Stimulated activated CD4-positive, alpha-beta T cell treated with anti-CD3 and anti-CD28 coated beads, Interleukin-1b, Interleukin-23, amount 100 ng/mL, for 48 hours (primary cell): ENCODE measurements at regions not wholly inside any gene's neighbourhood (a gene's known extent, or its start where the extent isn't known, plus 50 kb on each side); places are given as distances from the start of the nearest gene placed in this dataset.
"Not testable (repeated sequence)": the region's sequence is repeated elsewhere in the genome, so short reads cannot be mapped to it uniquely, and the experiment has no call there.

ENCODE experiments used
- DNase-seq: peaks from one replicate; pipeline ENCODE4 v3.0.0-alpha.2; 2020

GRCh38 chr14:53330441-53330840, 177.3 kb upstream of the DDHD1 start:
- DNase-seq, result no peak

- DNase-seq, result no peak
Measured at GRCh38 chr14:53328841-53329240, 175.7 kb upstream of the DDHD1 start.

GRCh38 chr14:53327716-53328115, 174.6 kb upstream of the DDHD1 start:
- no peak for DNase-seq

DNA sequence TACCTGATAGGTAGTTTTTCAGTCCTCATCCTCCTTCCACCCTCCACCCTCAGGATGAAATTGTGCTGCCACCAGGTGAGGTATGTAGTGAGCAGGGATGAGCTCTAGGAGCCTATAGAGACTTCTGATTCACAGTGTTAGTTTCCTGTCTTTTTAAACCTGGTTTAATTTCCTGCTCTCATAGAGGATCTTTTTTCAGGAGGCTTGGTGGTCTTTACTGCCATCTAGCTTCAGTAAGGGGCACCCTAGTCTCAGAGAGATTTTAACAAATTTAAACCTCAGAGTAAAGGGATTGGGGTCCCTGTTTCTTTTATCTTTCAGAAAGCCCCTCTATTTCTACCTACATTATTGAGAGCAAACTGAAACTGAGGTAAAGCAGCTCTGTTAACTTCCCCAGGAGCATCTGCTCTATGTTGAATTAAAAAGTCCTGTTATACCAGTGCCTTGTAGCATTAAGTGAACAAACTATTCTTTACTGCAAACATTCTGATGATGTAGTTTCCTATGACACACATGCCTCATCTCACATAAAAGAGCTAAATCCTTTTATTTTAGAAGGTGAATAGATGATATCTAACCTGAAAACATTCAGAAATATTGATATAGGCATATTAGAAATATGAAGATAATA, 172.2 kb upstream of the DDHD1 start:
- no peak for DNase-seq

GRCh38 chr14:53316504-53316903, 163.4 kb upstream of the DDHD1 start:
- no peak for DNase-seq

GRCh38 chr14:53310412-53310811, 157.3 kb upstream of the DDHD1 start:
- DNase-seq, result no peak

DNA sequence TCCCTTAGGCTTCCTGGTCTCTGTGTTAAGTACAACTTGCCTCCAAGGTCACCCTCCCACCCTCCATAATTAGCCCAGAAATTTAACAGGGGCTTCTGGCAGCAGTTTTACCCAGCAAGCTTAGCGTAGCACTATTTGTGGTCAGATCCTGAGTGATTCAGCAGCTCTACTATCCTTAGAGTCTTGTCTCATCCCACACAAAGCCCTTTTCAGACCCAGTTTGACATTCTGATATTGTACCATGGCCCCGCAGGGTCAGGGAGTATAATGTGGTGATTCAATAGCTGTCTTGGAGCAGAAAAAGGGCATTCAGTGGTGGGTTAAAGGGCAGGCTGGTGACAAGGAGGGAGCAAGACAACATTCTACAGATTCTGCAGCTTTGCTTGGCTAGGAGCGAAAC, 153.8 kb upstream of the DDHD1 start:
- no peak for DNase-seq

DNA sequence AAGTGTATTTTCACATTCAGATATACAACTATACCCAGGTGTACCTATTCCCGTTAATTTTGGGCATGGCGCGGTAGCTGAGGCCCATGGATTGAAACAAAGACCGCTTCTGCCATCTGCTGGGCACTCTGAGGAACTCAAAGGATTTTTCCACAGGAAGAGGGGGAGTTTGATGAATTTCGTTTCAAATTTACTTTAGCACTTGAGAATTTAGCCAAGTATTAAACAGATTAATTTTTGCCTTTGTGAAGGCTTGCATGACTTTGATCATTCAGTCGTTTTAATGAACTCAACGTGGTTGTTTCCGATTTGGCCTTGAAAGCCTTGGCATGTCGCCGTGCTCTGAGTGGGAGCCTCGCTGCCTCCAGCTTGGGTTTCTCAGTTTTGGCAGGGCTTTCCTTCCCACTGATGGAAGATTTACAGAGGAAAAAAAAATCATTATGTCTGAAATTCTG, 153.2 kb upstream of the DDHD1 start:
- DNase-seq, result peak; percentile 37

DNA sequence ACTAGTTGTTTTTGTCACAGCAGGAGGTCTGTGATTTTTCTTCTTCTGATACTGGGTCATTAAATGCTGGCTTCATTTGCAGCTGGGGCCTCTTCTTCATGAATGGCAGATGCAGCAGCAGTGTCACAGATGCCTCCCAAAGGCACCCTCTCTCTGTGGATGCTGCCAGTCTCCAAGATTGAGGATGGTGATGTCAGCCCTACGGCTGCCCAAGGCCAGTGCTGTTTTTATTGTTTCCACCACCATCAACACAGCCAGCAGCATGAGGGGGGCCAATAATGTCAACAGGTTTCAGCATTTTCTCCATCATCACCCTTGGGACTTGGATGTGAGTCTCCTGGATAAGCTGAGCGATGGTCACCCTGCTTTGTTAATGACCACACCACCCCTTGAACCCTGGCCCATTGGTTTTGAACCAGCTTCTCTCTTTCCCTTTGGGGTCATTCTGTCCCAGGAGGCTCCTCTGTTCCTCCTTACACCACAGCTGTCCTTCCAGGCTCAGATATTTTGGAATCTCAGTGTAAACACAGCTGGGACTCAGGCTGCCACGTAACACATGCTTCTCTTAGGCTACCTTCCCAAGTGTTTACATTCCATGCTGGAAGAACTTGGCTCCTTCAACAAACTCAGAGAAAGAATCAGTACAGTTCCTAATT, 151.7 kb upstream of the DDHD1 start:
- DNase-seq, result no peak

- no peak for DNase-seq
Measured at GRCh38 chr14:53295985-53296582, 143.0 kb upstream of the DDHD1 start.

GRCh38 chr14:53295372-53295771, 142.2 kb upstream of the DDHD1 start:
- DNase-seq, result no peak

DNA sequence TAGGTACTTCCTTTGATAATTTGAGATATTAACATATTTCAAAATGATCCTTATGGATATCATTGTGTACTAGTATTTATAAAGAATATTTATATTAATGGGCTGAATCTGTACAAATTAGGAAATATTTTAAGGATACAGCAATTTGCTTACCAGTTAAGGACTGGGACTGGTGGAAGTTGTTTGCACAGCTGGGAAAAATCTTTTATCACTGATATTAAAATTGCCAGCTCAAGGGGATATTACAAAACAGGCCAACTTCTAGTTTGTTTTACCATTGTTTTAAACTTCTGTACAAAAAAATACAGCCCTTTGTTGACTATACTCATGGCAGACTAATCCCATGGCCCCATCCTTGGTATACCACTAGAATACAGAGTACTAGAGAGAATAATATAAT, 133.2 kb upstream of the DDHD1 start:
- no peak for DNase-seq

DNA sequence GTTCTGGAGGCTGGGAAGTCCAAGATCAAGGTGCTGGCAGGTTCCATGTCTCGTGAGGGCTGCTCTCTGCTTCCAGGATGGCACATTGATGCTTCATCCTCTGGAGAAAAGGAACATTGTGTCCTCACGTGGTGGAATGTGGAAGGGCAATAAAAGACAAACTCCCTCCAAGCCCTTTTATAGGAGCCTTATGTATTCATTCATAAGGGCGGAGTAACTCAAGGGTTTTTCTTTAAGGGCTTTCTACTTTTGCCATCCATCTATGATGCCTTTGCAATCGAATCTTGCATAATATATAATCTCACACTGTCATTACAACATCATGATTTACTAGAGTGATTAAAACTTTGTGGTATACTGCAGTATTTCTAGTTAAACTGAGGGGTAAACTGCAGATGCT, 132.7 kb upstream of the DDHD1 start:
- no peak for DNase-seq

DNA sequence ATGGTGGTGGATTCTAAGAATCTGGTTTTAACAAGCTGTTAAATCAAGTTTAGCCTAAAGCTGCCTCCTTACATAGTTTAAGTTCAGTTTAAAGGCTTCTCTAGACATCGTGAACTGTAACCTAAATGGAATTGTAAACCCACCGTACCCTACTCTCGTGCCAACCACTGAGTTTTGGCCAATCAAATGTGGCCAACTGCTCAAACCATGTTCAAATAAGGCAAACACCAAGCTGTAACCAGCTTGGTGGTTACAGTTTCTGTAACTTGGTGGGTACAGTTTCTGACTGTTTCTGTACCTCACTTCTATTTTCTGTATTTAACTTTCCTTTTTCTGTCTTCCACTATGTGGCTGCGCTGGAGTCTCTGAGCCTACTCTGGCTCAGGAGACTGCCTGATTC, 131.9 kb upstream of the DDHD1 start:
- no peak for DNase-seq

- DNase-seq, result no peak
Measured at GRCh38 chr14:53278602-53279506, 125.7 kb upstream of the DDHD1 start.

DNA sequence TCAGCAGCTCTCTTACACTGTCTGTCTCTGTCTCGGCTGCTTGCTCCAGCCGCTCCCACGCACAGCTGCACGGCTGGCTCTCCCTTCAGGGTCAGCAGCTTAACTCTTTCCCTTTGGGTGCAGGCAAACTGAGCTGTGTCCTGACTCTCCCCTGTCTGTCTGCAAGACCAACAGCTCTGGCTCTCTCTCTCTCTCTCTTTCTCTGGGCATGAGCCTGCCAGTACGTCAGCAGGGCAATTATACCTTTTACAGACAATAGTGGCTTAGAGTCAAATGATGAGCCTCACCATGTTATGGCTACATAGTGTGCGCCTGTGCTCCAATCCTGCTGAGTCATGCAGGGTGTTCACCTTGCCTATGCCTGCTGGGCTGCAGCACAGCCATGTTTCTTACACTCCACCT, 120.5 kb upstream of the DDHD1 start:
- DNase-seq, result no peak

GRCh38 chr14:53265025-53265424, 111.9 kb upstream of the DDHD1 start:
- DNase-seq, result no peak

- no peak for DNase-seq
Measured at GRCh38 chr14:53260928-53261327, 107.8 kb upstream of the DDHD1 start.

DNA sequence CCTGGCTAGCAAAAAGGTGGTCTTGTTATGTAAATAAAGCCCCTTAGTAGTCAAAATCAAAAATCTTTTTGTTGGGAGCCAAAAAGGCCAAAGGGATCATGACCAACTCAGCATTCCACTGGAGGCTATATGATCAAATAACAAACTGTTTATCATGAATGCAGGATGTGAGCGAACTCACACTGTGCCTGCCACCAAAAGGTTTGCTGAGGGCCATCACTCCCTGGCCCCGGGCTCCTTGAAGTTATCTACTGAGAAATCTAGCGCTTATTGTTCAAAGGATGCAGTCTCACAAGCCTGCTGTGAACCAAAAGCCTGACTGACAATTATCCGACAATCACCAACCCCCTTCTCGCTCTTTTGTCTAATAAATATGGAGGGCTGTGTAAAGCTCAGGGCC, 107.2 kb upstream of the DDHD1 start:
- DNase-seq, result no peak

DNA sequence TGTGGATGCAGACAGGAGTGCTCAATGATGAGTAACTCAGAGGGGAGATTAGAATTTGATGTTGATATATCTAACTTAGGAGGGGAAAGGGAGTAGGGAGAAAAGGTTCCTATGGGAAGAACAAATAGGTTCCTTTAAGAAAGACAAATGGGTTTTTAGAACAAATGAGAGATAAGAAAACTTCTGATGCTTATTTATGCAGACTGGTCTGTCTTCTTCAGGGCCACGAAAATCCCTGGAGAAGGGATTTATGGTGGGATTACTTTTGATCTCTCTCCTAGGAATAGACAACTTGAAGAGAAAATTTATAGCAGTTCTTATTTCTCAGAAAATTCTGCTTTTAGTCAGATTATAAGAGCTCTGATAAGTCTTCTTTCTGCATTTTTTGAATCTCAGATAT, 99.0 kb upstream of the DDHD1 start:
- no peak for DNase-seq

DNA sequence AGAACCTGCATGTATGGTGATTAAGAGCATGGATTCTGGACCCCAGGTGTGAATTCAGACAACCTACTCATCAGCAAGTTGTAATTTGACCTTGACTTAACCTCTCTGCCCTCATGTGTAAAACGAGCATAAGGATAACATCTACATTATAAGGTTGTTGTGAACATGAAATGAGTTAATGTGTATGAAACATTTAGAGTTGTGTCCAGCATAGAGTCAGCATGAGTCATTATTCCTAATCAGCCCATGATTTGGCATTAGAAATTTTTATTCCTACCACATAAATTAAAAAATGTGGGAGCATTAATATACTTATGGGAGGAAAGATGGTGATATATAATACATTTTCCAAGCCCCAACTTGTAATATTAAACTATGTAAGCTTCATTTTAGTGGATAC, 95.9 kb upstream of the DDHD1 start:
- no peak for DNase-seq

DNA sequence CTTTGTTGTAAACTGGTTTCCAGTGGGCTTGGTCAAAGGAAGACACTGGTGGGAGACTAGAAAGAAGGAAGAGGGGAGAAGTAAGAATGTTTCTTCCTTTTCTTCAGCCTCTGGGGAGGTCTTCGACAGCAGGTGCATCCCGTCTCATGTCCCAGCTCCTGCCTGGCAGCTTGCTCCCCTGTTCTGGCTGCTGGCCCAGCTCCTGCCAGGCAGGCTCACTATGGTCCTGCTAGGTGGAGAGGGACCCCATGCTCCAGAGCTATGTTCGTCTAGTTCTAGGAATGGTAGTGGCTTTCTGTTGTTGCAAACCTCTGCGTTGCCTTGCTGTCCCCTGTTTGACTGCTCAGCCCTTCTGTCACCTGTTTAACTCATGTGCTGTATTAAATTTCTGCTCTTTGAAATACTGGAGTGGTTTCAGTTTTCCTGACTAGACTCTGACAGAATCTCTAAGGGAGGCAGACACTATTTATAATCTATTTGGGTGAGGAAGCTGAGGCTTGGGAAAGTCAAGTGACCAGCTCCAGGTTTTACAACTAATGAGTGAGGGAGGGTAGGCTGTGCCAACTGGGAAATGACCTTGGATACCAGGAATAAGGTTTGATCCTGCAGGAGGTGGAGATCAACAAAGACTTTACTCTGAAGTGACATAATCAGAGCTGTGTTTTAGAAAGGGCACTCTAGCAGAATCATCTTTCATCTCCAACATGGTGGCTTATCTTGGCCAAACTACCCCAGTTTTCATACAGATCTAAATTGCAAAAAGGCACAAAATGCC, 94.7 kb upstream of the DDHD1 start:
- no peak for DNase-seq

GRCh38 chr14:53242898-53243297, 89.8 kb upstream of the DDHD1 start:
- not testable (repeated sequence) for DNase-seq
